Common myeloid progenitor, CD34-positive (primary cell): ENCODE measurements at regions not wholly inside any gene's neighbourhood (a gene's known extent, or its start where the extent isn't known, plus 50 kb on each side); places are given as distances from the start of the nearest gene placed in this dataset.

Experiments
- CTCF ChIA-PET: fragments of 350-600 bp; sonication (Branson Sonifier 250); formaldehyde crosslinking; loops from one replicate; lab custom pipeline; 2021; ENCODE audit warnings: antibody characterized with exemption; lab: Charles Lee
- POLR2A ChIA-PET: fragments of 350-600 bp; sonication (Branson Sonifier 250); formaldehyde crosslinking; loops from one replicate; lab custom pipeline; 2021; ENCODE audit warnings: antibody characterized with exemption; lab: Charles Lee
- DNase-seq, 3 donors: peaks; one replicate each; pipeline versions ENCODE4 v3.0.0 to v3.0.0-alpha.2; 2013
- H3K27ac ChIP-seq, 2 experiments: 1 replicate in 1 of 2; 2 replicates in 1 of 2; pipeline ENCODE4 v1.7.0; 2013; ENCODE audit warnings: inconsistent platforms in 2 of 2, low read length in 2 of 2, mild to moderate bottlenecking in 2 of 2, low read depth in 1 of 2, moderate library complexity in 1 of 2; ENCODE audit not compliant: severe bottlenecking in 2 of 2, insufficient read depth in 1 of 2, poor library complexity in 1 of 2
- H3K27me3 ChIP-seq, 5 experiments: replicated peaks in 2 of 5; 1 replicate in 3 of 5; 2 replicates in 2 of 5; pipeline versions ENCODE4 v1.6.1 to v1.7.0; 2013; ENCODE audit warnings: low read length in 4 of 5, mild to moderate bottlenecking in 2 of 5, moderate library complexity in 2 of 5, inconsistent platforms in 1 of 5; ENCODE audit not compliant: insufficient read depth in 5 of 5, control insufficient read depth in 4 of 5
- H3K36me3 ChIP-seq, 4 experiments: 1 replicate in 2 of 4; 2 replicates in 2 of 4; pipeline versions ENCODE4 v1.6.1 to v1.7.0; 2013; ENCODE audit warnings: low read length in 3 of 4, control low read depth in 1 of 4, mild to moderate bottlenecking in 1 of 4; ENCODE audit not compliant: control insufficient read depth in 4 of 4, insufficient read depth in 4 of 4
- H3K4me1 ChIP-seq, 4 experiments: 1 replicate in 3 of 4; 2 replicates in 1 of 4; pipeline versions ENCODE4 v1.6.1 to v1.7.1; 2013; ENCODE audit warnings: low read length in 3 of 4, mild to moderate bottlenecking in 3 of 4, control low read depth in 1 of 4, inconsistent platforms in 1 of 4, moderate library complexity in 1 of 4; ENCODE audit not compliant: control insufficient read depth in 4 of 4, insufficient read depth in 4 of 4; ENCODE audit errors: control extremely low read depth in 1 of 4
- H3K4me3 ChIP-seq, 7 experiments: 1 replicate in 4 of 7; 2 replicates in 3 of 7; pipeline versions ENCODE4 v1.5.1 to v1.7.0; 2013; ENCODE audit warnings: mild to moderate bottlenecking in 7 of 7, low read length in 6 of 7, moderate library complexity in 6 of 7, inconsistent platforms in 2 of 7, low read depth in 2 of 7, control low read depth in 1 of 7; ENCODE audit not compliant: insufficient read depth in 4 of 7, control insufficient read depth in 1 of 7; ENCODE audit errors: extremely low read depth in 1 of 7
- H3K9me3 ChIP-seq, 5 experiments: 1 replicate in 4 of 5; 2 replicates in 1 of 5; pipeline versions ENCODE4 v1.6.1 to v1.7.1; 2013; ENCODE audit warnings: low read length in 4 of 5, mild to moderate bottlenecking in 2 of 5, inconsistent platforms in 1 of 5, low read depth in 1 of 5, moderate library complexity in 1 of 5; ENCODE audit not compliant: control insufficient read depth in 4 of 5, insufficient read depth in 2 of 5; ENCODE audit errors: control extremely low read depth in 1 of 5
- WGBS: methylation state at CpG from one replicate; pipeline ENCODE4 v1.1.5; 2013; ENCODE audit not compliant: insufficient coverage; 5-methylcytosine and 5-hydroxymethylcytosine counted together

GRCh38 chr12:91620992-91621391 is 438.4 kb upstream of the DCN start:
- Histone ChIP-seq H3K4me1 (no peaks in the 10 kb centered on the region), H3K4me3 (no peak overlapping the region), H3K9me3 (peaks cover 0 to 6% (median 0%) of the 10 kb centered on the region in 5 experiments), H3K36me3 (no peaks in the 10 kb centered on the region), H3K27ac (no peak overlapping the region), H3K27me3 (no peaks in the 10 kb centered on the region)
- ChIA-PET POLR2A (no interaction called here), CTCF (interaction anchor here (0.7 kb wide), 1 partner anchor 529 kb away, joined by 3 read pairs; no protein-coding TSS in a partner anchor)
- WGBS: 100% methylated on average over 8 of the region's 9 CpGs
- no peak for DNase-seq

- ChIA-PET CTCF (no interaction called here), POLR2A (no interaction called here)
Measured at GRCh38 chr12:91620422-91620821, 437.8 kb upstream of the DCN start.

GRCh38 chr12:91618281-91618680 is 435.7 kb upstream of the DCN start:
- no peak for DNase-seq
- CTCF ChIA-PET: no interaction called here
- WGBS: 86% methylated on average over 1 of the region's 2 CpGs
- Histone ChIP-seq H3K4me1 (no peaks in the 10 kb centered on the region), H3K4me3 (no peak overlapping the region), H3K27me3 (no peaks in the 10 kb centered on the region), H3K9me3 (no peaks in the 10 kb centered on the region), H3K27ac (no peak overlapping the region), H3K36me3 (no peaks in the 10 kb centered on the region)
- POLR2A ChIA-PET: interaction anchor here (0.6 kb wide), 1 partner anchor 1060 kb away, joined by 6 read pairs; no protein-coding TSS in a partner anchor

More at GRCh38 chr12:91620422-91620821, 437.8 kb upstream of the DCN start:
- H3K4me3 ChIP-seq: no peak overlapping the region
- H3K36me3 ChIP-seq: no peaks in the 10 kb centered on the region
- no peak overlapping the region for H3K27ac ChIP-seq
- peaks cover 0 to 2% (median 0%) of the 10 kb centered on the region in 5 experiments for H3K9me3 ChIP-seq
- WGBS: 100% methylated on average over 2 of the region's 2 CpGs
- DNase-seq: no peak
- H3K27me3 ChIP-seq: no peaks in the 10 kb centered on the region
- no peaks in the 10 kb centered on the region for H3K4me1 ChIP-seq

GRCh38 chr12:91617818-91618217 is 435.2 kb upstream of the DCN start:
- H3K4me1 ChIP-seq: no peaks in the 10 kb centered on the region
- DNase-seq: no peak
- no peaks in the 10 kb centered on the region for H3K9me3 ChIP-seq
- ChIA-PET POLR2A (no interaction called here), CTCF (no interaction called here)
- no CpG with 5 or more reads among the region's 1 CpG for WGBS
- H3K4me3 ChIP-seq: no peak overlapping the region
- no peak overlapping the region for H3K27ac ChIP-seq
- H3K27me3 ChIP-seq: no peaks in the 10 kb centered on the region
- no peaks in the 10 kb centered on the region for H3K36me3 ChIP-seq

- 100% methylated on average over 2 of the region's 2 CpGs for WGBS
- H3K9me3 ChIP-seq: no peaks in the 10 kb centered on the region
- H3K36me3 ChIP-seq: no peaks in the 10 kb centered on the region
- H3K27me3 ChIP-seq: no peaks in the 10 kb centered on the region
- DNase-seq: no peak
- ChIA-PET CTCF (no interaction called here), POLR2A (no interaction called here)
- no peak overlapping the region for H3K27ac ChIP-seq
- no peak overlapping the region for H3K4me3 ChIP-seq
- no peaks in the 10 kb centered on the region for H3K4me1 ChIP-seq
Measured at GRCh38 chr12:91616416-91616815, 433.8 kb upstream of the DCN start.

GRCh38 chr12:91613223-91613779 is 430.7 kb upstream of the DCN start:
- ChIA-PET POLR2A (no interaction called here), CTCF (no interaction called here)
- WGBS: no CpG with 5 or more reads among the region's 4 CpGs
- Histone ChIP-seq H3K4me1 (no peaks in the 10 kb centered on the region), H3K4me3 (no peak overlapping the region), H3K27ac (no peak overlapping the region), H3K27me3 (no peaks in the 10 kb centered on the region), H3K36me3 (no peaks in the 10 kb centered on the region), H3K9me3 (no peaks in the 10 kb centered on the region)
- no peak for DNase-seq

- no peaks in the 10 kb centered on the region for H3K36me3 ChIP-seq
- H3K27me3 ChIP-seq: no peaks in the 10 kb centered on the region
- no peak for DNase-seq
- H3K4me1 ChIP-seq: no peaks in the 10 kb centered on the region
- POLR2A ChIA-PET: no interaction called here
- H3K4me3 ChIP-seq: no peak overlapping the region
- CTCF ChIA-PET: interaction anchor here (0.6 kb wide), 1 partner anchor 44 kb away, joined by 4 read pairs; no protein-coding TSS in a partner anchor
- WGBS: 100% methylated on average over 2 of the region's 3 CpGs
- H3K9me3 ChIP-seq: no peaks in the 10 kb centered on the region
- H3K27ac ChIP-seq: no peak overlapping the region
Measured at GRCh38 chr12:91610561-91610960, 427.9 kb upstream of the DCN start.
